ENCODE measurements at regions not wholly inside any gene's neighbourhood (a gene's known extent, or its start where the extent isn't known, plus 50 kb on each side); places are given as distances from the start of the nearest gene placed in this dataset.

- TF ChIP-seq POLR2A (IDR thresholded peaks at IDR 0.05) (no peak), CTCF (IDR thresholded peaks at IDR 0.05) (no peak), POLR2AphosphoS5 (IDR thresholded peaks at IDR 0.05) (no peak), EP300 (IDR thresholded peaks at IDR 0.05) (no peak)
These were observed 177.3 kb upstream of the NTM start for GRCh38 chr11:131193031-131193501.

All from stomach (tissue), 4 donors.